Subcutaneous abdominal adipose tissue (tissue), 5 donors: ENCODE measurements at regions not wholly inside any gene's neighbourhood (a gene's known extent, or its start where the extent isn't known, plus 50 kb on each side); places are given as distances from the start of the nearest gene placed in this dataset.
A peak's percentile ranks its signal among the peaks of the same experiment; 100 is the strongest.

ENCODE experiments used
- H3K27ac ChIP-seq: one replicate; pipeline ENCODE4 v1.7.0; 2013; ENCODE audit warnings: low read depth, mild to moderate bottlenecking, inconsistent platforms, low read length, moderate library complexity
- H3K27me3 ChIP-seq, 5 donors: one replicate each; pipeline ENCODE4 v1.7.0; 2013; ENCODE audit warnings: low read length in 5 of 5, inconsistent platforms in 1 of 5; ENCODE audit not compliant: control insufficient read depth in 5 of 5, insufficient read depth in 4 of 5
- H3K36me3 ChIP-seq, 5 donors: one replicate each; pipeline ENCODE4 v1.7.0; 2013; ENCODE audit warnings: low read length in 5 of 5; ENCODE audit not compliant: control insufficient read depth in 5 of 5, insufficient read depth in 5 of 5
- H3K4me1 ChIP-seq, 5 donors: one replicate each; pipeline ENCODE4 v1.7.0; 2013; ENCODE audit warnings: low read length in 5 of 5, mild to moderate bottlenecking in 3 of 5, moderate library complexity in 1 of 5; ENCODE audit not compliant: control insufficient read depth in 5 of 5, insufficient read depth in 5 of 5
- H3K4me3 ChIP-seq, 5 donors: one replicate each; pipeline ENCODE4 v1.7.0; 2013; ENCODE audit warnings: low read length in 5 of 5, low read depth in 1 of 5
- H3K9ac ChIP-seq, 5 donors: one replicate each; pipeline ENCODE4 v1.7.0; 2013; ENCODE audit warnings: low read length in 5 of 5, mild to moderate bottlenecking in 4 of 5, moderate library complexity in 3 of 5
- H3K9me3 ChIP-seq, 5 donors: one replicate each; pipeline ENCODE4 v1.7.0; 2013; ENCODE audit warnings: low read length in 5 of 5; ENCODE audit not compliant: control insufficient read depth in 5 of 5
- donor health status: healthy.
- donor health status: healthy.
- donor health status: healthy.
- donor health status: healthy.
- donor health status: healthy.

- no peak overlapping the region for H3K9ac ChIP-seq
- no peaks in the 10 kb centered on the region for H3K36me3 ChIP-seq
- no peak overlapping the region for H3K4me3 ChIP-seq
- peaks cover 0 to 17% (median 9%) of the 10 kb centered on the region in 5 donors for H3K4me1 ChIP-seq
- peaks cover 0 to 10% (median 4%) of the 10 kb centered on the region in 5 donors for H3K9me3 ChIP-seq
- H3K27me3 ChIP-seq: no peaks in the 10 kb centered on the region
- no peak overlapping the region for H3K27ac ChIP-seq
Observed at GRCh38 chr6:113288409-113288808, 568.7 kb upstream of the MARCKS start.

- Histone ChIP-seq H3K4me3 (no peak overlapping the region), H3K27me3 (no peaks in the 10 kb centered on the region), H3K9me3 (peaks cover 0 to 10% (median 4%) of the 10 kb centered on the region in 5 donors), H3K9ac (no peak overlapping the region), H3K27ac (no peak overlapping the region), H3K36me3 (no peaks in the 10 kb centered on the region), H3K4me1 (peaks cover 0 to 17% (median 9%) of the 10 kb centered on the region in 5 donors)
Observed at GRCh38 chr6:113289166-113289565, 568.0 kb upstream of the MARCKS start.

GRCh38 chr6:113290684-113291083, 566.5 kb upstream of the MARCKS start:
- peaks cover 0 to 10% (median 4%) of the 10 kb centered on the region in 5 donors for H3K9me3 ChIP-seq
- no peak overlapping the region for H3K4me3 ChIP-seq
- no peak overlapping the region for H3K9ac ChIP-seq
- no peaks in the 10 kb centered on the region for H3K27me3 ChIP-seq
- H3K27ac ChIP-seq: no peak overlapping the region
- no peaks in the 10 kb centered on the region for H3K36me3 ChIP-seq
- peaks cover 0 to 17% (median 9%) of the 10 kb centered on the region in 5 donors for H3K4me1 ChIP-seq

GRCh38 chr6:113291751-113292445, 565.2 kb upstream of the MARCKS start:
- no peak overlapping the region for H3K9ac ChIP-seq
- peaks cover 0 to 6% (median 0%) of the 10 kb centered on the region in 5 donors for H3K9me3 ChIP-seq
- peaks cover 0 to 17% (median 9%) of the 10 kb centered on the region in 5 donors for H3K4me1 ChIP-seq
- no peaks in the 10 kb centered on the region for H3K27me3 ChIP-seq
- H3K36me3 ChIP-seq: no peaks in the 10 kb centered on the region
- H3K27ac ChIP-seq: no peak overlapping the region
- H3K4me3 ChIP-seq: no peak overlapping the region

GRCh38 chr6:113292646-113293422, 564.3 kb upstream of the MARCKS start:
- Histone ChIP-seq H3K9ac (no peak overlapping the region), H3K27me3 (no peaks in the 10 kb centered on the region), H3K9me3 (no peaks in the 10 kb centered on the region), H3K4me1 (peaks cover 0 to 17% (median 9%) of the 10 kb centered on the region in 5 donors), H3K27ac (peak overlapping the region; percentile 45), H3K36me3 (no peaks in the 10 kb centered on the region), H3K4me3 (no peak overlapping the region)

GRCh38 chr6:113293423-113293740, 563.8 kb upstream of the MARCKS start:
- no peak overlapping the region for H3K4me3 ChIP-seq
- no peak overlapping the region for H3K9ac ChIP-seq
- H3K27ac ChIP-seq: peak overlapping the region; percentile 45

GRCh38 chr6:113299531-113299930, 557.6 kb upstream of the MARCKS start:
- Histone ChIP-seq H3K9ac (no peak overlapping the region), H3K9me3 (no peaks in the 10 kb centered on the region), H3K36me3 (no peaks in the 10 kb centered on the region)

More at GRCh38 chr6:113293423-113293740, 563.8 kb upstream of the MARCKS start:
- Histone ChIP-seq H3K9me3 (no peaks in the 10 kb centered on the region), H3K4me1 (peaks cover 0 to 17% (median 9%) of the 10 kb centered on the region in 5 donors), H3K36me3 (no peaks in the 10 kb centered on the region), H3K27me3 (no peaks in the 10 kb centered on the region)

GRCh38 chr6:113301651-113302050, 555.5 kb upstream of the MARCKS start:
- Histone ChIP-seq H3K9me3 (no peaks in the 10 kb centered on the region), H3K9ac (no peak overlapping the region), H3K4me3 (no peak overlapping the region), H3K36me3 (no peaks in the 10 kb centered on the region), H3K27ac (no peak overlapping the region), H3K4me1 (peaks cover 0 to 6% (median 0%) of the 10 kb centered on the region in 5 donors), H3K27me3 (no peaks in the 10 kb centered on the region)

More at GRCh38 chr6:113299531-113299930, 557.6 kb upstream of the MARCKS start:
- Histone ChIP-seq H3K27ac (no peak overlapping the region), H3K4me1 (peaks cover 0 to 6% (median 0%) of the 10 kb centered on the region in 5 donors), H3K27me3 (no peaks in the 10 kb centered on the region), H3K4me3 (no peak overlapping the region)

- no peak overlapping the region for H3K27ac ChIP-seq
- no peaks in the 10 kb centered on the region for H3K9me3 ChIP-seq
- no peak overlapping the region for H3K4me3 ChIP-seq
- peaks cover 0 to 6% (median 0%) of the 10 kb centered on the region in 5 donors for H3K4me1 ChIP-seq
- no peaks in the 10 kb centered on the region for H3K36me3 ChIP-seq
- H3K9ac ChIP-seq: no peak overlapping the region
- H3K27me3 ChIP-seq: no peaks in the 10 kb centered on the region
Observed at GRCh38 chr6:113304116-113304515, 553.0 kb upstream of the MARCKS start.

GRCh38 chr6:113306552-113307145, 550.5 kb upstream of the MARCKS start:
- no peaks in the 10 kb centered on the region for H3K9me3 ChIP-seq
- H3K4me1 ChIP-seq: no peaks in the 10 kb centered on the region
- no peak overlapping the region for H3K4me3 ChIP-seq
- no peak overlapping the region for H3K9ac ChIP-seq
- H3K36me3 ChIP-seq: no peaks in the 10 kb centered on the region
- H3K27me3 ChIP-seq: no peaks in the 10 kb centered on the region
- no peak overlapping the region for H3K27ac ChIP-seq
